Activated CD8-positive, alpha-beta memory T cell treated with anti-CD3 and anti-CD28 coated beads, Interleukin-2, amount 10 ng/mL, durations not matched to agents 7 days and 5 days (primary cell): ENCODE measurements at regions not wholly inside any gene's neighbourhood (a gene's known extent, or its start where the extent isn't known, plus 50 kb on each side); places are given as distances from the start of the nearest gene placed in this dataset.

Experiments used
- ATAC-seq: fragments of 150-1000 bp; cut with Tn5 transposase; one replicate; pipeline ENCODE4 v1.10.0; 2021; ENCODE audit warnings: moderate library complexity
- CTCF ChIA-PET: fragments of 350-600 bp; sonication (Branson Sonifier 250); formaldehyde crosslinking; loops from one replicate; lab custom pipeline; 2021; ENCODE audit warnings: antibody characterized with exemption; lab: Charles Lee
- DNase-seq: peaks from one replicate; pipeline ENCODE4 v3.0.0-alpha.2; 2020
- H3K27ac Mint-ChIP-seq: one replicate; pipeline ENCODE4 v1.8.0; 2021; ENCODE audit warnings: mild to moderate bottlenecking, mixed read lengths
- H3K27me3 Mint-ChIP-seq: one replicate; pipeline ENCODE4 v1.8.0; 2021; ENCODE audit warnings: mixed read lengths
- H3K36me3 Mint-ChIP-seq: one replicate; pipeline ENCODE4 v1.8.0; 2021; ENCODE audit warnings: mild to moderate bottlenecking, mixed read lengths
- H3K4me1 Mint-ChIP-seq: one replicate; pipeline ENCODE4 v1.8.0; 2021; ENCODE audit warnings: mixed read lengths
- H3K4me3 Mint-ChIP-seq: one replicate; pipeline ENCODE4 v1.8.0; 2021; ENCODE audit warnings: mild to moderate bottlenecking, moderate library complexity, mixed read lengths
- H3K9me3 Mint-ChIP-seq: one replicate; pipeline ENCODE4 v1.8.0; 2022; ENCODE audit warnings: low read depth, mixed read lengths

- DNase-seq (no peak), ATAC-seq (no peak)
- Mint-ChIP-seq H3K27ac (no peak overlapping the region), H3K4me1 (no peaks in the 10 kb centered on the region), H3K4me3 (no peak overlapping the region), H3K9me3 (no peaks in the 10 kb centered on the region), H3K27me3 (peaks cover 18% of the 10 kb centered on the region), H3K36me3 (no peaks in the 10 kb centered on the region)
- CTCF ChIA-PET, result no interaction called here
Measured at GRCh38 chr2:42914314-42914713, 121.9 kb upstream of the HAAO start.

GRCh38 chr2:42913280-42913878, 121.0 kb upstream of the HAAO start:
- H3K27me3 Mint-ChIP-seq, result peaks cover 18% of the 10 kb centered on the region
- ATAC-seq (no peak), DNase-seq (no peak)
- no peak overlapping the region for H3K27ac Mint-ChIP-seq
- no peaks in the 10 kb centered on the region for H3K4me1 Mint-ChIP-seq
- no peaks in the 10 kb centered on the region for H3K36me3 Mint-ChIP-seq
- CTCF ChIA-PET, result no interaction called here
- H3K4me3 Mint-ChIP-seq, result no peak overlapping the region
- H3K9me3 Mint-ChIP-seq, result no peaks in the 10 kb centered on the region

- ATAC-seq, result no peak
- no peaks in the 10 kb centered on the region for H3K36me3 Mint-ChIP-seq
- H3K4me1 Mint-ChIP-seq, result no peaks in the 10 kb centered on the region
- no peaks in the 10 kb centered on the region for H3K9me3 Mint-ChIP-seq
- peaks cover 8% of the 10 kb centered on the region for H3K27me3 Mint-ChIP-seq
- no peak overlapping the region for H3K4me3 Mint-ChIP-seq
- CTCF ChIA-PET, result interaction anchor here (0.8 to 1.2 kb wide), 2 partner anchors 318 to 574 kb away, joined by 3 read pairs; no protein-coding TSS in a partner anchor
- no peak for DNase-seq
- H3K27ac Mint-ChIP-seq, result no peak overlapping the region
Measured at GRCh38 chr2:42910645-42911405, 118.4 kb upstream of the HAAO start.

- Mint-ChIP-seq H3K36me3 (no peaks in the 10 kb centered on the region), H3K4me3 (no peak overlapping the region), H3K9me3 (no peaks in the 10 kb centered on the region), H3K27ac (no peak overlapping the region), H3K27me3 (peaks cover 14% of the 10 kb centered on the region), H3K4me1 (no peaks in the 10 kb centered on the region)
- no peak for ATAC-seq
- CTCF ChIA-PET, result interaction anchor here (0.9 kb wide), 1 partner anchor 50 kb away, joined by 3 read pairs; no protein-coding TSS in a partner anchor
- no peak for DNase-seq
Measured at GRCh38 chr2:42909966-42910365, 117.6 kb upstream of the HAAO start.

- no peaks in the 10 kb centered on the region for H3K36me3 Mint-ChIP-seq
- H3K4me3 Mint-ChIP-seq, result no peak overlapping the region
- no peaks in the 10 kb centered on the region for H3K9me3 Mint-ChIP-seq
- H3K27me3 Mint-ChIP-seq, result peaks cover 14% of the 10 kb centered on the region
- CTCF ChIA-PET, result no interaction called here
- ATAC-seq, result no peak
- H3K27ac Mint-ChIP-seq, result no peak overlapping the region
- DNase-seq, result no peak
- H3K4me1 Mint-ChIP-seq, result no peaks in the 10 kb centered on the region
Measured at GRCh38 chr2:42908518-42909200, 116.3 kb upstream of the HAAO start.

- DNase-seq (no peak), ATAC-seq (no peak)
- Mint-ChIP-seq H3K4me3 (no peak overlapping the region), H3K4me1 (no peaks in the 10 kb centered on the region), H3K9me3 (no peaks in the 10 kb centered on the region), H3K36me3 (no peaks in the 10 kb centered on the region), H3K27me3 (peaks cover 12% of the 10 kb centered on the region), H3K27ac (no peak overlapping the region)
- CTCF ChIA-PET, result no interaction called here
Measured at GRCh38 chr2:42907835-42908234, 115.5 kb upstream of the HAAO start.

- H3K36me3 Mint-ChIP-seq, result no peaks in the 10 kb centered on the region
- CTCF ChIA-PET, result no interaction called here
- peaks cover 11% of the 10 kb centered on the region for H3K27me3 Mint-ChIP-seq
- H3K4me3 Mint-ChIP-seq, result no peak overlapping the region
- DNase-seq, result no peak
- ATAC-seq, result no peak
- H3K27ac Mint-ChIP-seq, result no peak overlapping the region
- no peaks in the 10 kb centered on the region for H3K9me3 Mint-ChIP-seq
- no peaks in the 10 kb centered on the region for H3K4me1 Mint-ChIP-seq
Measured at GRCh38 chr2:42906557-42907411, 114.4 kb upstream of the HAAO start.

GRCh38 chr2:42906111-42906556, 113.8 kb upstream of the HAAO start:
- Mint-ChIP-seq H3K36me3 (no peaks in the 10 kb centered on the region), H3K4me3 (no peak overlapping the region), H3K4me1 (peaks cover 1% of the 10 kb centered on the region), H3K9me3 (no peaks in the 10 kb centered on the region), H3K27ac (no peak overlapping the region), H3K27me3 (peaks cover 11% of the 10 kb centered on the region)
- ATAC-seq (no peak), DNase-seq (no peak)
- CTCF ChIA-PET, result no interaction called here

GRCh38 chr2:42905341-42906110, 113.1 kb upstream of the HAAO start:
- Mint-ChIP-seq H3K36me3 (no peaks in the 10 kb centered on the region), H3K9me3 (no peaks in the 10 kb centered on the region), H3K4me1 (peaks cover 1% of the 10 kb centered on the region), H3K27me3 (peaks cover 16% of the 10 kb centered on the region), H3K27ac (no peak overlapping the region), H3K4me3 (no peak overlapping the region)
- ATAC-seq (no peak), DNase-seq (no peak)
- CTCF ChIA-PET, result no interaction called here

- no peak for ATAC-seq
- no peak for DNase-seq
- Mint-ChIP-seq H3K27me3 (peaks cover 17% of the 10 kb centered on the region), H3K4me1 (peaks cover 1% of the 10 kb centered on the region), H3K36me3 (no peaks in the 10 kb centered on the region), H3K4me3 (no peak overlapping the region), H3K9me3 (no peaks in the 10 kb centered on the region), H3K27ac (no peak overlapping the region)
- CTCF ChIA-PET, result no interaction called here
Measured at GRCh38 chr2:42904576-42904876, 112.1 kb upstream of the HAAO start.

GRCh38 chr2:42903821-42904575, 111.6 kb upstream of the HAAO start:
- Mint-ChIP-seq H3K27ac (no peak overlapping the region), H3K4me3 (no peak overlapping the region), H3K4me1 (peaks cover 1% of the 10 kb centered on the region), H3K9me3 (no peaks in the 10 kb centered on the region), H3K27me3 (peaks cover 17% of the 10 kb centered on the region), H3K36me3 (no peaks in the 10 kb centered on the region)
- CTCF ChIA-PET, result no interaction called here
- DNase-seq (no peak), ATAC-seq (no peak)

- ATAC-seq, result no peak
- peaks cover 17% of the 10 kb centered on the region for H3K27me3 Mint-ChIP-seq
- CTCF ChIA-PET, result no interaction called here
Measured at GRCh38 chr2:42902939-42903709, 110.7 kb upstream of the HAAO start.

More at GRCh38 chr2:42902939-42903709, 110.7 kb upstream of the HAAO start:
- Mint-ChIP-seq H3K4me1 (peaks cover 1% of the 10 kb centered on the region), H3K27ac (no peak overlapping the region), H3K4me3 (no peak overlapping the region), H3K9me3 (no peaks in the 10 kb centered on the region), H3K36me3 (no peaks in the 10 kb centered on the region)
- DNase-seq, result no peak
